BJ (cell line): ENCODE measurements at regions not wholly inside any gene's neighbourhood (a gene's known extent, or its start where the extent isn't known, plus 50 kb on each side); places are given as distances from the start of the nearest gene placed in this dataset.

Experiments used
- CTCF ChIA-PET: fragments of 350-600 bp; formaldehyde crosslinking; extraction: SDS; loops from one replicate; lab custom pipeline; 2021; ENCODE audit warnings: antibody characterized with exemption, inconsistent platforms; lab: Yijun Ruan, JAX
- POLR2A ChIA-PET: fragments of 300-600 bp; sonication (Branson Sonifier 250); formaldehyde crosslinking; extraction: SDS; loops from one replicate; lab custom pipeline; 2021; ENCODE audit warnings: antibody characterized with exemption; lab: Charles Lee
- DNase-seq: peaks from one replicate; pipeline ENCODE4 v3.0.0-alpha.2; 2011; ENCODE audit warnings: low read depth
- H3K27me3 ChIP-seq: 2 replicates; pipeline ENCODE4 v1.6.0; 2011; ENCODE audit warnings: low read length; ENCODE audit not compliant: control insufficient read depth, insufficient read depth
- H3K36me3 ChIP-seq: 2 replicates; pipeline ENCODE4 v1.5.1; 2011; ENCODE audit warnings: low read length; ENCODE audit not compliant: control insufficient read depth, insufficient read depth
- H3K4me3 ChIP-seq: 2 replicates; pipeline ENCODE4 v1.5.1; 2011; ENCODE audit warnings: low read depth, mild to moderate bottlenecking, control low read depth, low read length
- TF ChIP-seq, protein P1 (sequence below): IDR thresholded peaks from 2 replicates; pipeline ENCODE4 v1.5.1; 2011; ENCODE audit warnings: low read depth, mild to moderate bottlenecking, control low read depth, inconsistent platforms, low read length, moderate library complexity; ENCODE audit not compliant: insufficient read depth

DNA sequence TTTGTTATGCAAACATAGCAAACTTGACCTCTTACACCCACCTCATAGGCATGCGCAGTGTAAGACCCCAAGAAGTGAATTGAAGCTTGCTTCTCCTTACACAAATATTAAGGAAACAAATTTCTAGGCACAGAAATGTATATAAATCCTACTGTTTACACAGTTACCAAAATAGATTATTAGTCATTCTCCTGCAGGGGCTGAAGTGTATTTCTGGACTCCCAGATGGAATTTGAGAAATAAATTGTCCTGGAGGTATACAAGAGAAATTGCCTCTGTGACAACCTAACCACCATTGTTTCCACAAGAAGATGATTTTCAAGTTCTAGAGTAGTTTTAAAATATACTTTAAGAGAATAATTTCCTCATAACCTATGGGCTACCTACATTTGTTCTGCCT lies 656.0 kb upstream of the MDGA2 start:
- no peak for DNase-seq
- TF ChIP-seq, protein P1, sequence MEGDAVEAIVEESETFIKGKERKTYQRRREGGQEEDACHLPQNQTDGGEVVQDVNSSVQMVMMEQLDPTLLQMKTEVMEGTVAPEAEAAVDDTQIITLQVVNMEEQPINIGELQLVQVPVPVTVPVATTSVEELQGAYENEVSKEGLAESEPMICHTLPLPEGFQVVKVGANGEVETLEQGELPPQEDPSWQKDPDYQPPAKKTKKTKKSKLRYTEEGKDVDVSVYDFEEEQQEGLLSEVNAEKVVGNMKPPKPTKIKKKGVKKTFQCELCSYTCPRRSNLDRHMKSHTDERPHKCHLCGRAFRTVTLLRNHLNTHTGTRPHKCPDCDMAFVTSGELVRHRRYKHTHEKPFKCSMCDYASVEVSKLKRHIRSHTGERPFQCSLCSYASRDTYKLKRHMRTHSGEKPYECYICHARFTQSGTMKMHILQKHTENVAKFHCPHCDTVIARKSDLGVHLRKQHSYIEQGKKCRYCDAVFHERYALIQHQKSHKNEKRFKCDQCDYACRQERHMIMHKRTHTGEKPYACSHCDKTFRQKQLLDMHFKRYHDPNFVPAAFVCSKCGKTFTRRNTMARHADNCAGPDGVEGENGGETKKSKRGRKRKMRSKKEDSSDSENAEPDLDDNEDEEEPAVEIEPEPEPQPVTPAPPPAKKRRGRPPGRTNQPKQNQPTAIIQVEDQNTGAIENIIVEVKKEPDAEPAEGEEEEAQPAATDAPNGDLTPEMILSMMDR: no peak
- Histone ChIP-seq H3K27me3 (no peaks in the 10 kb centered on the region), H3K36me3 (no peaks in the 10 kb centered on the region), H3K4me3 (no peak overlapping the region)
- ChIA-PET CTCF (no interaction called here), POLR2A (no interaction called here)

DNA sequence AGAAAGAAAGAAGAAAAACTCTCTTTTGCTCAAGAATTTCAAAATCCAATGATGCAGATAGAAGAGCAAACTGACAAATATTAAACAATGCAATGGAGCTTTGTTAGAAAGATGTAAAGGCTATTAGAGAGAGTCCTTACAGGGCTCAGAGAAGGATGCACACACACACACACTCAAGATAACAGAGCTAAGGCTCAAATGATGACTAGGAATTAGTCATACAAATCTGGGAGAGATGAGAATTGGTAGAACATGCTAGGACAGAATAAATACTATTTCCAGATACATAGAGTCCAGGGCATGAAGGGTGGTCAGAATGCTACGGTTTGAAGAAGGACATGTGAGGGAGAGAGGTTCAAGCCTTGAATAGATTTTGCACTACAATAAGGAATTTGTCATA lies 650.1 kb upstream of the MDGA2 start:
- CTCF ChIA-PET: no interaction called here
- no peak overlapping the region for H3K4me3 ChIP-seq
- TF ChIP-seq, protein P1: no peak
- no peak for DNase-seq
- H3K36me3 ChIP-seq: no peaks in the 10 kb centered on the region
- H3K27me3 ChIP-seq: no peaks in the 10 kb centered on the region
- POLR2A ChIA-PET: no interaction called here

DNA sequence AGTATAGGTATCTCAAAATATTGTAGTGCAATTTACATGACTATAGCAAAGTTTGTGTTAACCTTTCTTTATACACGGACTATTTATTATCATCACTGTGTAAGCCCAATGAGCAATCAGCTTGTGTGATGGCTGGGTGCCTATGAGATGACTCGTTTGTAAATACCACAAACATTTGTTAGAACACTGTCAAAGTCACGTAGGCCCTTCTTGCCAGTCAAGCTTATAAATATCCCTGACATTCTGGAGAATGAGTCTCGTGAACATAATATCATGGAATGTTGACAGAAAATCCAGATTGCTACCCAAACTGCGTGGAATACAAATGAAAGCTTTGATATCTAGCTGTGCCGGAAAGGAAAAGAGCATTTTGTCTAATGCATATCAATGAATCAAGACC lies 648.3 kb upstream of the MDGA2 start:
- ChIA-PET CTCF (no interaction called here), POLR2A (no interaction called here)
- no peaks in the 10 kb centered on the region for H3K36me3 ChIP-seq
- no peak overlapping the region for H3K4me3 ChIP-seq
- no peak for DNase-seq
- H3K27me3 ChIP-seq: no peaks in the 10 kb centered on the region
- TF ChIP-seq, protein P1: no peak

DNA sequence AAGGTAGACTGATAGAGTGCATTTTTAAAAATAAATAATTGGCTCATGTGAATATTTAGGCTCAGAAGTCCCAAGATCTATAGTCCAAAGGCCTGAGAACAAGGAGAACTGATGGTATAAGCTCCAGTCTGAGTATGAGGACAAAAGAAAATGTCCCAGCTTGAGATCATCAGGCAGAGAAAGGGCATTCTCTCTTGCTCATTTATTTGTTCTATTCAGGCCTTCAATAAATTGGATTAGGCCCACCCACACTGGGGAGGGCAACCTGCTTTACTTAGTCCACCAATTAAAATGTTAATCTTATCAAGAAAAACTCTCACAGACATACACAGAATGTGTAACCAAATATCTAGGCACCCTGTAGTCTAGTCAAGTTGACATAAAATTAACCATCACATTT lies 644.4 kb upstream of the MDGA2 start:
- Histone ChIP-seq H3K27me3 (no peaks in the 10 kb centered on the region), H3K36me3 (no peaks in the 10 kb centered on the region), H3K4me3 (no peak overlapping the region)
- DNase-seq: no peak
- TF ChIP-seq, protein P1: no peak
- POLR2A ChIA-PET: no interaction called here
- CTCF ChIA-PET: no interaction called here

DNA sequence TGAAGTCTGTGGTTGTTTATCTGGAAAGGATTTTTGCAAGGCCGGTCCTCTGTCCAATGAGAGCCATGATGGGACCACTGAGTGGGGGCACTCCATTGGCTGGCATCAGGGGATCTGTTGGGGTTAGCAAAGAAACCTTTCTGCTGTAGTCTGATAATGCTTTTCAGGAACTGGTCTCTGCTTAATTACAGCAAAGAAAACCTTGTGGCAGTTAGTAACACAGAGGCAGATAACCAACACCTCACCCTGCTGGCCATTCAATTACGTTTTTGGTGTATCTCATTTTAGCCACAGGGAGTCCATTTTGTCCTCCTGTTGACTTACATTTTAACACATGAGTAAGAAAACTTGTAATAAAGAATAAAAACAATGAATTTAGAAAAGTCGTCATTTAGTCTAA lies 629.3 kb upstream of the MDGA2 start:
- Histone ChIP-seq H3K27me3 (no peaks in the 10 kb centered on the region), H3K36me3 (no peaks in the 10 kb centered on the region), H3K4me3 (no peak overlapping the region)
- CTCF ChIA-PET: no interaction called here
- TF ChIP-seq, protein P1: no peak
- no peak for DNase-seq
- POLR2A ChIA-PET: no interaction called here
